Prostate gland (tissue), 2 donors: ENCODE measurements at regions not wholly inside any gene's neighbourhood (a gene's known extent, or its start where the extent isn't known, plus 50 kb on each side); places are given as distances from the start of the nearest gene placed in this dataset.

ENCODE experiments used
- DNase-seq: peaks from one replicate; pipeline ENCODE4 v3.0.0-alpha.2; 2019; ENCODE audit warnings: low spot score
- H3K27ac ChIP-seq, 2 donors: fragments of 200-600 bp; sonication (generic); 2 replicates each; pipeline ENCODE4 v1.5.1; 2017 to 2019
- H3K27me3 ChIP-seq: fragments of 200-600 bp; sonication (generic); replicated peaks from 2 replicates; pipeline ENCODE4 v1.5.1; 2019; ENCODE audit not compliant: insufficient read depth
- H3K36me3 ChIP-seq, 2 donors: fragments of 200-600 bp; sonication (generic); 1 replicate in 1 of 2; 2 replicates in 1 of 2; pipeline versions ENCODE4 v1.5.1 to v1.8.1; 2017 to 2019
- H3K4me1 ChIP-seq: fragments of 200-600 bp; sonication (generic); replicated peaks from 2 replicates; pipeline ENCODE4 v1.5.1; 2019
- H3K4me3 ChIP-seq, 2 donors: fragments of 200-600 bp; sonication (generic); 2 replicates each; pipeline ENCODE4 v1.5.1; 2017 to 2019
- H3K9me3 ChIP-seq: fragments of 200-600 bp; sonication (generic); 2 replicates; pipeline ENCODE4 v1.5.1; 2017
- CTCF ChIP-seq, 4 experiments: fragments of 200-600 bp in 2 of 4; fragments of 450-650 bp in 2 of 4; sonication (generic) in 2 of 4; IDR thresholded peaks; 1 replicate in 3 of 4; 2 replicates in 1 of 4; pipeline ENCODE4 v1.5.1; 2016 to 2019; ENCODE audit warnings: antibody characterized with exemption in 4 of 4, mild to moderate bottlenecking in 2 of 4, moderate library complexity in 2 of 4
- POLR2A ChIP-seq: fragments of 450-650 bp; IDR thresholded peaks from one replicate; pipeline ENCODE4 v1.6.1; 2016; ENCODE audit warnings: antibody characterized with exemption, mild to moderate bottlenecking
- POLR2AphosphoS5 ChIP-seq: sonication (generic); formaldehyde crosslinking; IDR thresholded peaks from one replicate; pipeline ENCODE4 v1.6.1; 2017; ENCODE audit warnings: antibody characterized with exemption
- WGBS: methylation state at CpG from one replicate; pipeline ENCODE4 v1.1.5; 2018; 5-methylcytosine and 5-hydroxymethylcytosine counted together
- intact Hi-C: fragments of 100-400 bp; cut with DNase I; formaldehyde crosslinking; loops from one replicate; pipeline ENCODE4 v1.14.2; 2022

GRCh38 chr4:81915430-81915829, 443.7 kb upstream of the RASGEF1B start:
- intact Hi-C loops, result no loop called here
- no peaks in the 10 kb centered on the region for H3K9me3 ChIP-seq
- no peaks in the 10 kb centered on the region for H3K27me3 ChIP-seq
- TF ChIP-seq POLR2AphosphoS5 (no peak), CTCF (IDR thresholded peaks at IDR 0.05) (no peak), POLR2A (no peak)
- no peak for DNase-seq
- 21% methylated on average over 2 of the region's 2 CpGs for WGBS
- no peaks in the 10 kb centered on the region for H3K36me3 ChIP-seq
- H3K27ac ChIP-seq, result no peak overlapping the region
- H3K4me3 ChIP-seq, result no peak overlapping the region
- H3K4me1 ChIP-seq, result no peaks in the 10 kb centered on the region

- TF ChIP-seq CTCF (IDR thresholded peaks at IDR 0.05) (no peak), POLR2A (no peak), POLR2AphosphoS5 (no peak)
- Histone ChIP-seq H3K4me1 (no peaks in the 10 kb centered on the region), H3K4me3 (no peak overlapping the region), H3K36me3 (no peaks in the 10 kb centered on the region), H3K27me3 (no peaks in the 10 kb centered on the region), H3K9me3 (no peaks in the 10 kb centered on the region), H3K27ac (no peak overlapping the region)
- no peak for DNase-seq
- intact Hi-C loops, result no loop called here
Observed at GRCh38 chr4:81914623-81915022, 442.9 kb upstream of the RASGEF1B start.

GRCh38 chr4:81913427-81913879, 441.7 kb upstream of the RASGEF1B start:
- Histone ChIP-seq H3K27me3 (no peaks in the 10 kb centered on the region), H3K4me3 (no peak overlapping the region), H3K27ac (no peak overlapping the region), H3K9me3 (no peaks in the 10 kb centered on the region), H3K36me3 (no peaks in the 10 kb centered on the region), H3K4me1 (no peaks in the 10 kb centered on the region)
- WGBS, result 18% methylated on average over 12 of the region's 12 CpGs
- TF ChIP-seq CTCF (IDR thresholded peaks at IDR 0.05) (peak in 1 of 4 experiments; percentile 34), POLR2A (no peak), POLR2AphosphoS5 (no peak)
- DNase-seq, result peak; percentile 6
- intact Hi-C loops, result no loop called here

GRCh38 chr4:81912376-81913030, 440.8 kb upstream of the RASGEF1B start:
- no peak overlapping the region for H3K4me3 ChIP-seq
- TF ChIP-seq POLR2AphosphoS5 (no peak), CTCF (IDR thresholded peaks at IDR 0.05) (no peak)
- H3K27ac ChIP-seq, result no peak overlapping the region
- no peaks in the 10 kb centered on the region for H3K9me3 ChIP-seq
- intact Hi-C loops, result no loop called here
- DNase-seq, result no peak
- H3K36me3 ChIP-seq, result no peaks in the 10 kb centered on the region
- H3K4me1 ChIP-seq, result no peaks in the 10 kb centered on the region
- 35% methylated on average over 1 of the region's 1 CpG for WGBS
- H3K27me3 ChIP-seq, result no peaks in the 10 kb centered on the region

- no peak for DNase-seq
- H3K9me3 ChIP-seq, result no peaks in the 10 kb centered on the region
- intact Hi-C loops, result no loop called here
- no peaks in the 10 kb centered on the region for H3K36me3 ChIP-seq
- no peak overlapping the region for H3K4me3 ChIP-seq
- TF ChIP-seq POLR2AphosphoS5, result no peak
- TF ChIP-seq POLR2A, result no peak
- no peak for TF ChIP-seq CTCF (IDR thresholded peaks at IDR 0.05)
- WGBS, result 57% methylated on average over 1 of the region's 1 CpG
- H3K27ac ChIP-seq, result no peak overlapping the region
- no peaks in the 10 kb centered on the region for H3K27me3 ChIP-seq
- H3K4me1 ChIP-seq, result no peaks in the 10 kb centered on the region
Observed at GRCh38 chr4:81906905-81907304, 435.2 kb upstream of the RASGEF1B start.
